Uterus (tissue), 3 donors: ENCODE measurements at regions not wholly inside any gene's neighbourhood (a gene's known extent, or its start where the extent isn't known, plus 50 kb on each side); places are given as distances from the start of the nearest gene placed in this dataset.

Experiments
- DNase-seq, 2 donors: peaks; one replicate each; pipeline ENCODE4 v3.0.0-alpha.2; 2019 to 2020
- H3K27ac ChIP-seq, 2 donors: fragments of 200-600 bp; sonication (generic); 1 replicate in 1 of 2; 2 replicates in 1 of 2; pipeline ENCODE4 v1.5.1; 2016 to 2018
- H3K27me3 ChIP-seq, 2 donors: fragments of 200-600 bp; sonication (generic); one replicate each; pipeline ENCODE4 v1.5.1; 2018 to 2019; ENCODE audit warnings: control low read depth in 1 of 2
- H3K36me3 ChIP-seq, 2 donors: fragments of 200-600 bp; sonication (generic); one replicate each; pipeline ENCODE4 v1.5.1; 2019; ENCODE audit warnings: control low read depth in 1 of 2
- H3K4me1 ChIP-seq, 2 donors: fragments of 200-600 bp; sonication (generic); one replicate each; pipeline ENCODE4 v1.5.1; 2018 to 2019; ENCODE audit warnings: control low read depth in 1 of 2
- H3K4me3 ChIP-seq, 2 donors: fragments of 200-600 bp; sonication (generic); 1 replicate in 1 of 2; 2 replicates in 1 of 2; pipeline ENCODE4 v1.5.1; 2018 to 2019; ENCODE audit warnings: mild to moderate bottlenecking in 1 of 2
- H3K9me3 ChIP-seq, 2 donors: fragments of 200-600 bp; sonication (generic); one replicate each; pipeline ENCODE4 v1.5.1; 2019; ENCODE audit warnings: control low read depth in 1 of 2
- CTCF ChIP-seq, 4 experiments: fragments of 200-600 bp in 2 of 4; fragments of 450-650 bp in 2 of 4; sonication (generic) in 2 of 4; IDR thresholded peaks; one replicate each; pipeline ENCODE4 v1.5.1; 2016 to 2019; ENCODE audit warnings: antibody characterized with exemption in 4 of 4, mild to moderate bottlenecking in 2 of 4, moderate library complexity in 1 of 4
- POLR2A ChIP-seq, 2 donors: fragments of 450-650 bp; IDR thresholded peaks; one replicate each; pipeline ENCODE4 v1.6.1; 2016; ENCODE audit warnings: antibody characterized with exemption in 2 of 2, mild to moderate bottlenecking in 1 of 2, moderate library complexity in 1 of 2
- intact Hi-C: fragments of 100-400 bp; cut with DNase I; formaldehyde crosslinking; loops from one replicate; pipeline ENCODE4 v1.15.1; 2023; ENCODE audit warnings: low total_unique reads
- donor health status: DM: yes; HTN: yes; CAD: no.

DNA sequence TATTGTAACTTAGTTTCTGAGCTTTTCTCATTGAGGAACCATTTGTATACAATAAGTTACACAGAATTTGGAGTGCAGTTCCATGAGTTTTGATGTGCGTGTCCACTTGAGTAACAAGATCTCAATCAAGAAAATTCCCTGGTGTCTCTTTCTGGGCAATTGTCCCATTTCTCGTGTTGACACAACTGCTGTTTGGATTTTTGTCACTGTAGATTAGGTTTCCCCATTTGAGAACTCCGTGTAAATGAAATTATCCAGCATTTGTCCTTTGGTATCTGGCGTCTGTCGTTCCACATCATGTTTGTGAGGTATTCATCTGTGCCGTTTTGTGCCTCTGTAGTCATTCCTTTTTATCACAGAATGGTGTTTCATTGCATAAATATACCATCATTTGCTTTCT, 547.0 kb downstream of the TBC1D22A start:
- no peak for DNase-seq
- intact Hi-C loops, result no loop called here

GRCh38 chr22:47308886-47309285, 546.4 kb downstream of the TBC1D22A start:
- Histone ChIP-seq H3K4me1 (no peaks in the 10 kb centered on the region), H3K27me3 (no peaks in the 10 kb centered on the region), H3K27ac (no peak overlapping the region), H3K36me3 (no peaks in the 10 kb centered on the region), H3K4me3 (no peak overlapping the region), H3K9me3 (no peaks in the 10 kb centered on the region)
- DNase-seq, result no peak
- intact Hi-C loops, result no loop called here
- TF ChIP-seq POLR2A (IDR thresholded peaks at IDR 0.05), result no peak
- no peak for TF ChIP-seq CTCF (IDR thresholded peaks at IDR 0.05)

More for the DNA sequence above, 547.0 kb downstream of the TBC1D22A start:
- Histone ChIP-seq H3K27ac (no peak overlapping the region), H3K36me3 (no peaks in the 10 kb centered on the region), H3K27me3 (no peaks in the 10 kb centered on the region), H3K9me3 (no peaks in the 10 kb centered on the region), H3K4me3 (no peak overlapping the region), H3K4me1 (no peaks in the 10 kb centered on the region)
- no peak for TF ChIP-seq CTCF (IDR thresholded peaks at IDR 0.05)
- TF ChIP-seq POLR2A (IDR thresholded peaks at IDR 0.05), result no peak

- H3K27ac ChIP-seq, result no peak overlapping the region
- intact Hi-C loops, result no loop called here
- no peaks in the 10 kb centered on the region for H3K4me1 ChIP-seq
- no peak for DNase-seq
- H3K9me3 ChIP-seq, result no peaks in the 10 kb centered on the region
- H3K27me3 ChIP-seq, result no peaks in the 10 kb centered on the region
- H3K4me3 ChIP-seq, result no peak overlapping the region
- no peaks in the 10 kb centered on the region for H3K36me3 ChIP-seq
- TF ChIP-seq POLR2A (IDR thresholded peaks at IDR 0.05) (no peak), CTCF (IDR thresholded peaks at IDR 0.05) (no peak)
Measured at GRCh38 chr22:47307822-47308221, 545.4 kb downstream of the TBC1D22A start.

GRCh38 chr22:47307326-47307725, 544.9 kb downstream of the TBC1D22A start:
- no peak for TF ChIP-seq CTCF (IDR thresholded peaks at IDR 0.05)
- no peak for TF ChIP-seq POLR2A (IDR thresholded peaks at IDR 0.05)
- no peak overlapping the region for H3K27ac ChIP-seq
- H3K9me3 ChIP-seq, result no peaks in the 10 kb centered on the region
- intact Hi-C loops, result no loop called here
- no peaks in the 10 kb centered on the region for H3K36me3 ChIP-seq
- H3K4me1 ChIP-seq, result no peaks in the 10 kb centered on the region
- no peak overlapping the region for H3K4me3 ChIP-seq
- DNase-seq, result no peak
- H3K27me3 ChIP-seq, result no peaks in the 10 kb centered on the region

DNA sequence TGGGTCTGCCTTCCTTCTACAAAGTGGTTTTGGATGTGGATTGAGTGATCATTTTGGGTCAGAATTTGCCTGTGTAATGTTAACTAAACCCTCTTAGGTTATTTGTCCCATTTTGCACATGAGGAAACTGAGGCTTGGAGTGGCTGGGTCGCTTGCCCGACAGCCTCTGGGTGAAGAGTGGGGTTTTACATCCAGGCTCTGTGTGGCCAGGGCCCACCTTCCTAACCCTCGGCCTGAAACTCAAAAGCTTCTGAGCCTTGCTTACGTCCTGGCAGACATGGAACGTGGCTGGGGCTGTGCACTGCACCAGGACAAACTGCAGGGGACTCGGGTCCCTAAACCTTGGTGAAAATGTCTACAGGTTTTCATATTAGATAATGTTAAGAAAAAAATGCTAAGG, 542.4 kb downstream of the TBC1D22A start:
- no peak for TF ChIP-seq CTCF (IDR thresholded peaks at IDR 0.05)
- TF ChIP-seq POLR2A (IDR thresholded peaks at IDR 0.05), result no peak
- intact Hi-C loops, result no loop called here
- Histone ChIP-seq H3K4me3 (no peak overlapping the region), H3K27me3 (no peaks in the 10 kb centered on the region), H3K27ac (no peak overlapping the region), H3K4me1 (no peaks in the 10 kb centered on the region), H3K9me3 (no peaks in the 10 kb centered on the region), H3K36me3 (no peaks in the 10 kb centered on the region)
- no peak for DNase-seq
